ENCODE measurements at regions not wholly inside any gene's neighbourhood (a gene's known extent, or its start where the extent isn't known, plus 50 kb on each side); places are given as distances from the start of the nearest gene placed in this dataset.

DNA sequence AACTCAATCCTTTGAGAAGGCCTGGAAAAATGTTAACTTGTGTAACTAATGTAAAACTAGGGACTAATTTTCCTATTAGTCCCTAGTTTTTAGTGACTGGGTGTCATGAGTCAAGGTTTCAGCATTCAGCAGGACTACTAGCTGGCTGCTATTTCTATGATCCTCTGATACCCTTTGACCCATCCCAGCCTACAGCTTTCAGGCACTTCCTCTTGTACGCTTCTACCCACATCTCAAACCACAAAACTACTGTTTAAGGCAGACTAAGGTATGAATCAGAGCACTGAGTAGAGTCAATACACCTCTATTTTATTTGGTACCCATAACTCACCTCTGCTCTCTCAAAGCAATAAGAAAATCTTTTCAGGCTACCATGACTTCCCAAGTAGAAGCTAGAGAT, 809.6 kb downstream of the PDHA2 start:
- ATAC-seq (no peak), FAIRE-seq (no peak), DNase-seq (ENCODE audit: low read depth, low spot score) (no peak)
- Histone ChIP-seq H3K27ac (ENCODE audit: control insufficient read depth, insufficient read depth) (no peak overlapping the region), H3K4me1 (ENCODE audit: control insufficient read depth, insufficient read depth, low read length) (no peaks in the 10 kb centered on the region), H2AFZ (ENCODE audit: control insufficient read depth, low read depth, low read length) (no peak overlapping the region), H3K9ac (ENCODE audit: control insufficient read depth, insufficient read depth, low read length) (no peak overlapping the region), H3K27me3 (replicated peaks in 1 of 2; ENCODE audit: control insufficient read depth in 2 of 2, insufficient read depth in 2 of 2, low read length in 1 of 2) (no peaks in the 10 kb centered on the region), H3K4me2 (ENCODE audit: control insufficient read depth, insufficient read depth) (no peak overlapping the region), H3K4me3 (no peak overlapping the region), H3K36me3 (ENCODE audit: control insufficient read depth in 2 of 2, insufficient read depth in 2 of 2, low read length in 1 of 2) (no peaks in the 10 kb centered on the region), H3K79me2 (ENCODE audit: control insufficient read depth, insufficient read depth, low read length) (no peaks in the 10 kb centered on the region), H3K9me3 (replicated peaks; ENCODE audit: control insufficient read depth, insufficient read depth, low read length) (no peaks in the 10 kb centered on the region), H4K20me1 (ENCODE audit: control insufficient read depth, insufficient read depth) (no peaks in the 10 kb centered on the region)
- POLR2A ChIA-PET, result no interaction called here
- intact Hi-C loops (cut with micrococcal nuclease; ENCODE audit: unreplicated experiment) (no loop called here), in situ Hi-C loops (cut with MboI) (no loop called here)
- 6% methylated on average over 1 of the region's 1 CpG for WGBS (ENCODE audit: insufficient coverage, insufficient replicate concordance, low lambda C conversion rate, missing lambda C conversion rate)
- CTCF ChIA-PET, result no interaction called here
- SMC1A ChIA-PET (ENCODE audit: uncharacterized antibody, unreplicated experiment), result interaction anchor here (1.2 to 1.5 kb wide), 2 partner anchors 9 to 12 kb away, joined by 4 read pairs; no protein-coding TSS in a partner anchor
- BruUV-seq (replicated peaks), result no TSS peak
- RAD21 ChIA-PET (ENCODE audit: unreplicated experiment), result no interaction called here
- TF ChIP-seq TCF3 (IDR thresholded peaks at IDR 0.05; ENCODE audit: borderline replicate concordance, insufficient read depth, low read depth, low read length) (no peak), HDAC2 (IDR thresholded peaks at IDR 0.05) (no peak), PAX5 (IDR thresholded peaks at IDR 0.05; ENCODE audit: borderline replicate concordance, low read depth, low read length) (no peak), ZNF622 (IDR thresholded peaks at IDR 0.05) (no peak), RAD21 (IDR thresholded peaks at IDR 0.05; ENCODE audit: insufficient read depth, low read depth, low read length) (no peak), NFXL1 (IDR thresholded peaks at IDR 0.05; ENCODE audit: borderline replicate concordance) (no peak), BRCA1 (IDR thresholded peaks at IDR 0.05; ENCODE audit: low read depth, low read length) (no peak), MTA3 (IDR thresholded peaks at IDR 0.05; ENCODE audit: borderline replicate concordance, low read length) (no peak), YY1 (IDR thresholded peaks at IDR 0.05; ENCODE audit: low read depth, low read length) (no peak), DPF2 (IDR thresholded peaks at IDR 0.05) (no peak), NR2C2 (IDR thresholded peaks at IDR 0.05; ENCODE audit: borderline replicate concordance, control insufficient read depth, insufficient read length, low read depth) (no peak), MYB (IDR thresholded peaks at IDR 0.05; ENCODE audit: borderline replicate concordance, low read depth, low read length) (no peak), FOS (IDR thresholded peaks at IDR 0.05; ENCODE audit: borderline replicate concordance, extremely low read depth, insufficient read length) (no peak), STAT3 (IDR thresholded peaks at IDR 0.05; ENCODE audit: low read depth, low read length) (no peak)
- TF ChIP-seq, protein P1, sequence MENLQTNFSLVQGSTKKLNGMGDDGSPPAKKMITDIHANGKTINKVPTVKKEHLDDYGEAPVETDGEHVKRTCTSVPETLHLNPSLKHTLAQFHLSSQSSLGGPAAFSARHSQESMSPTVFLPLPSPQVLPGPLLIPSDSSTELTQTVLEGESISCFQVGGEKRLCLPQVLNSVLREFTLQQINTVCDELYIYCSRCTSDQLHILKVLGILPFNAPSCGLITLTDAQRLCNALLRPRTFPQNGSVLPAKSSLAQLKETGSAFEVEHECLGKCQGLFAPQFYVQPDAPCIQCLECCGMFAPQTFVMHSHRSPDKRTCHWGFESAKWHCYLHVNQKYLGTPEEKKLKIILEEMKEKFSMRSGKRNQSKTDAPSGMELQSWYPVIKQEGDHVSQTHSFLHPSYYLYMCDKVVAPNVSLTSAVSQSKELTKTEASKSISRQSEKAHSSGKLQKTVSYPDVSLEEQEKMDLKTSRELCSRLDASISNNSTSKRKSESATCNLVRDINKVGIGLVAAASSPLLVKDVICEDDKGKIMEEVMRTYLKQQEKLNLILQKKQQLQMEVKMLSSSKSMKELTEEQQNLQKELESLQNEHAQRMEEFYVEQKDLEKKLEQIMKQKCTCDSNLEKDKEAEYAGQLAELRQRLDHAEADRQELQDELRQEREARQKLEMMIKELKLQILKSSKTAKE (IDR thresholded peaks at IDR 0.05; ENCODE audit: low read depth, poor library complexity, severe bottlenecking), result no peak

Data from GM12878 (cell line).